Stimulated activated CD8-positive, alpha-beta memory T cell treated with anti-CD3 and anti-CD28 coated beads, Interleukin-4, amount 100 ng/mL, for 48 hours (primary cell): ENCODE measurements at regions not wholly inside any gene's neighbourhood (a gene's known extent, or its start where the extent isn't known, plus 50 kb on each side); places are given as distances from the start of the nearest gene placed in this dataset.
"Not testable (repeated sequence)": the region's sequence is repeated elsewhere in the genome, so short reads cannot be mapped to it uniquely, and the experiment has no call there.

Experiments used
- DNase-seq: peaks from one replicate; pipeline ENCODE4 v3.0.0-alpha.2; 2020

GRCh38 chr3:106083207-106083606 is 214.4 kb upstream of the CBLB start:
- no peak for DNase-seq

DNA sequence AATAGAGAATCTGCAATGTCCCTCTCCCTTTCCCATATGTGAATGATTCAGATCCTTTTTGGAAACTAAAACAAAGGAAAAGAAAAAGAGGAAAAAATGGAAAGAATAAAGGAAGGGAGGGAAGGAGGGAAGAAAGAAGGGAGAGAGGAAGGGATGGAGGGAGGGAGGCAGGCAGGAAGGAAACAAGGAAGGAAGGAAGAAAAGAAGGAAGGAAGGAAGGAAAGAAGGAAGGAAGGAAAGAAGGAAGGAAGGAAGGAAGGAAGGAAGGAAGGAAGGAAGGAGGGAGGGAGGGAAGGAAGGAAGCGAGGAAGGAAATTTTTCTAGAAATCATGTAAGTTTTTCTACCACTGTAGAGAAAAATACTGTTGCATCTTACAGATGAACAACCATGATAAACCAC is 215.0 kb upstream of the CBLB start:
- DNase-seq, result no peak

DNA sequence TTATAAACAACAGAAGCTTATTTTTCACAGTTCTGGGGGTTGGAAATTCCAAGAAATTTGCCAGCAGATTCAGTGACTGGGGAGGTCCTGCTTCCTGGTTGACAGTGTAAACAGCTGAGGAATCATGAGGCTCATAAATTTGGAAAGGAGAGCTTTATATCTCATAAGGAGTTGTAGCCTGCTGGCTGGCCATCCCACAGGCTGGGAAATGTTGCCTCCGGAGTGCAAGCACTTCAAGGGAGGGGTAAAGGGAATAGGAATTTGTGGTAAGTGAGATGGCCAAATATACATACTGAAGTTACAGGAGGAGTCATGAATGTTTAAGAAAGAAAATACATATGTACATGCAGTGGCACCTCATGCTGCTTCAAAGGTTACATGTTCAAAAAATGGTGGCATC is 217.2 kb upstream of the CBLB start:
- DNase-seq, result no peak

DNA sequence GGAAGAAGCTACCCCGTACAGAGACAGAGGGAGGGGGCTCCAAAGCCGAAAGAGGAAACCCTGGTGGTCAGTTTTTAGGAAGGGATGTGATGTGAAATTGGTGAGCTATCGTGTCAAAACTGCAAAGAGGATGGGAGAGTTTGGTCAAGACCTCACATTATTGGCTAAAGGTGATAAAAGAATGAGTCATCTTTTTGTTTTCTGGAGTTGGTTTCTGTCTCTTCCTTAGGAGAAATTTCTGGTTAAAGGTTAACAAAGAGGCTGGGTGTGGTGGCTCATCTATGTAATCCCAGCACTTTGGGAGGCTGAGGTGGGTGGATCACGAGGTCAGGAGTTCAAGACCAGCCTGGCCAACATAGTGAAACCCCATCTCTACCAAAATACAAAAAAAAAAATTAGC is 217.8 kb upstream of the CBLB start:
- no peak for DNase-seq

DNA sequence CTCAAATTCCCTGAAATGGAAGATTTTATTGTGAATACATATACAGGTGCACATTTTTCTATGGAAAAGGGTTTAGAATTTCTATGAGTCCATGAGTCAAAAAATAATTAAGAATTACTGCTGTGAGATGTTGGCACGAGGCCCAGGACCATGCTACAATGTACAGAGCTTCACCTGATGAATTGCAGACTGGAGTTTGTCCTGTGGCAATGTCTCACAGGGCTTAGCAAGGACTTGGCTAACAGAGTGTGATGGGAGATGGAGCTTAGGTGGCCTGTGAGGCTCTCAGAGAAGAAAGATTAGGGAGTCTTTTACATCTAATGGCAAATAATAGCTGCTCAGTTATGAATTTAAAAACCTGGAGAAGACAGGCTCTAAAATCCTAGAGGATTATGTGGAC is 219.5 kb upstream of the CBLB start:
- no peak for DNase-seq

- DNase-seq, result no peak
Observed at GRCh38 chr3:106088899-106089298, 220.1 kb upstream of the CBLB start.

- no peak for DNase-seq
Observed at GRCh38 chr3:106089806-106090205, 221.0 kb upstream of the CBLB start.

GRCh38 chr3:106092792-106093191 is 224.0 kb upstream of the CBLB start:
- no peak for DNase-seq

GRCh38 chr3:106093616-106094015 is 224.8 kb upstream of the CBLB start:
- no peak for DNase-seq

DNA sequence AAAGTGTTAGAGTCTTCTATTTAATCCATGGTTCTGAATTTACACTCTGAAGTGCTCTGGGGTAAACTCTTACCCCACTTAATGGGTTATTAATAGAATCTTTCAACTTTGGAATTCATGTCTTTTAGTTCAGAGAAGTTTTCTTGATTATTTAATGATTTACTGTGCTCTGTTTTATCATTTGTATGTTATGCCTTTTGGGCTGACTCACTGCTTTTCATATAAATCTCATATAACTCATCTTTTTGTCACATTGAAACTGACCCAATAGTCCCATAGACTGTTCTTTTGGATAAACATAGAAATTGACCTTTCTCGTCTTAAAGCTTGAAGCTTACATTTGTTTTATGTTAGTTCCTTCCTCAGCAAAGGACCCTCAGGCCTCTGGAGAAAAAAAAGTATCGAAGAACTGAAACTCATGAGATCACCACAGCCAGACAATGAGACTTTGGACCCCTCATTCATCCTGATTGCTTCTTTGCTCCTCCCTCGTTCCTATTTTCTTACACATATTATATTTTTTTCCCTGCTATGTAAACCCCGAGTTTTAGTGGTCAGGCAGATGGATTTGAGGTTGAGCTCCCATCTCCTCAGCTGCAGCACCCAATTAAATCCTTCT is 229.1 kb upstream of the CBLB start:
- DNase-seq, result no peak

DNA sequence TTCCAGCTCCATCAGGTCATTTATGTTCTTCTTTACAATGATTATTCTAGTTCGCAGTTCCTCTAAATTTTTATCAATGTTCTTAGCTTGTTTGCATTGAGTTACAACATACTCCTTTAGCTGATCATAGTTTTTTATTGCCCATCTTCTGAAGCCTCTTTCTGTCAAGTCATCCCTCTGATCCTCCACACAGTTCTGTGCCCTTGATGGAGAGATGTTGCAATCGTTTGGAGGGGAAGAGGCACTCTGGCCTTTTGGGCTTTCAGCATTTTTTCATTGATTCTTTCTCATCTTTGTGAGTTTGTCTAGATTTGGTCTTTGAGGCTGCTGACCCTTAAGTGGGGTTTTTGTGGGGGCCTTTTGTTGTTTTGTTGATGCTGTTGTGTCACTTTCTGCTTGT is 234.6 kb upstream of the CBLB start:
- DNase-seq, result no peak

GRCh38 chr3:106104078-106104477 is 235.3 kb upstream of the CBLB start:
- no peak for DNase-seq

DNA sequence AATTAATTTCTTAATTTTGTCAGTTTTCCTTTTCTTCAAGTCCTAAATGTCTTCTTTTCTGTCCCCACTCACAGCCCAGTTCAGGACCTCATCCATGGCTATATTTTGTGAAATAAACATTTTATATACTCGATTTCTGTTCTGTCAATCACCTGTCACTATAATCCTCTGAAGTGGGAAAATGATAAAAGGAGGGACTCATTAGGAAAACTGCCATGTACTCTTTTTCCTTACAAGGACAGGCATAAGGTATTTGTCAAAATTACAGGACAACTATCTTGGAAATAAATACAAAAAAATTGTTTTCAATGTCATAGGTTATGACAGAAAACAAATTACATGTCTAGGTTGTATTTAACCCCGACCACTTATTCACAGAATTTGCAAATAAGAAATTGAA is 240.1 kb upstream of the CBLB start:
- no peak for DNase-seq

DNA sequence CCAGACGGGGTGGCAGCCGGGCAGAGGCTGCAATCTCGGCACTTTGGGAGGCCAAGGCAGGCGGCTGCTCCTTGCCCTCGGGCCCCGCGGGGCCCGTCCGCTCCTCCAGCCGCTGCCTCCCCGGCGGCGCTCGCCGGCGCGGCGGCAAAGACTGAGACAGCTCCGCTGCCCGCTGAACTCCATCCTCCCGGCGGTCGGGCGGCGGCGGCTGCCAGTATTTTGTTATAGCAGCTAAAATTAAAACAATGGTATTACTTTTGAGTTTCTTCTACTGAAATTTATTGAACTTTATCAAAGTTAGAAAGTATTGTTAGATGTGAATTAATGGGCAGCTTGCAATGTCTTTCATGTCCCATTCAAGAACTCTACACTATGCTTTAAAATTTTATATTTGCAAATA is 243.7 kb upstream of the CBLB start:
- DNase-seq, result not testable (repeated sequence)

- DNase-seq, result no peak
Observed at GRCh38 chr3:106113747-106114146, 244.9 kb upstream of the CBLB start.

GRCh38 chr3:106114220-106114619 is 245.4 kb upstream of the CBLB start:
- no peak for DNase-seq

GRCh38 chr3:106114848-106115247 is 246.0 kb upstream of the CBLB start:
- no peak for DNase-seq

GRCh38 chr3:106115557-106115956 is 246.7 kb upstream of the CBLB start:
- DNase-seq, result no peak

DNA sequence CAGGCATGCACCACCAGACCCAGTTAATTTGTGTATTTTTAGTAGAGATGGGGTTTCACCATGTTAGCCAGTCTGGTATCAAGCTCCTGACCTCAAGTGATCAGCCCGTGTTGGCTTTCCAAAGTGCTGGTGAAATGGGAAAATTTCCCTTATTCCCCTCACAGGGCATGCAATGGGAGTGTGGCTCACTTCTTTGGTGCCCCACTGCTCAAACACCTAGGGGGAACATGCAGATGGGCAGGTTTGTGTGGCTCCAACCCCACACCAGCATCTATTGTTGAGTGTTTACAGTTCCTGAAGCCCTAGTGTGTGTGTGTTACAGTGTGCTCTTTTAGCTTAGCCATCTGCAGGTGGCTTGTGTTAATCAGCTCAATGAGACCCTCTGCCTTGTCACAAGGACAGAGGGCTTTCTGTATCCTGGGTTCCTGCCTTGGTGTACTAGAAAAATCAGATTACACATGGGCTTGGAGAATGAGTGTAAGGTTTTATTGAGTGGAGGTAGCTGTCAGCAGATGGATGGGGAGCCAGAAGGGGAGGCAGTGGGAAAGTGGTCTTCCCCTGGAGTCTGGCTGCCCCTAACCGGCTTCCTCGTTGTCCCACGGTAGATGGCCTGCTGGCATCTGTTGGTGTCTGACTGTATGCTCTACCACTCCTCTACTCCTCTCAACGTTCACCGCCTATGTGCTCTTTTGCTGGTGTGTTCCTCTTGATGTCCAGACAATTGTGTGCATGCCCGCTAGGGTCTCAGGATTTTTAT is 248.1 kb upstream of the CBLB start:
- no peak for DNase-seq

DNA sequence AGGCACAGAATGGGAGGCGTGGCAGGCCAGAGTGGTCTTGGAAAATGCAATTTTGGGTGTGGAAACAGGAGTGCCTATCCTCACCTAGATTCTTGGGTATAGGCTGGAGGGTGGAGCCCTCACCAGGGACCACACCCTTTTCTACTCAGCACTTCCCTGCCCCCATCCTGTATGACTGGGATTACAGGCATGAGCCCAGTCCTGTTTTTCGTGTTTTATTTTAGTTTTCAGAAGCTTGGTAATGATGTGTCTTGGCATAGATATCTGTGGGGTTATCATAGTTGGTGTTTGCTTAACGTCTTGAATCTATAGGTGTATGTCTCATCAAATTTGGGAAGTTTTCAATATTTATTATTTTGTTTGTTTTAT is 248.7 kb upstream of the CBLB start:
- no peak for DNase-seq

GRCh38 chr3:106119614-106120082 is 250.8 kb upstream of the CBLB start:
- no peak for DNase-seq

- DNase-seq, result no peak
Observed at GRCh38 chr3:106120356-106120755, 251.5 kb upstream of the CBLB start.

DNA sequence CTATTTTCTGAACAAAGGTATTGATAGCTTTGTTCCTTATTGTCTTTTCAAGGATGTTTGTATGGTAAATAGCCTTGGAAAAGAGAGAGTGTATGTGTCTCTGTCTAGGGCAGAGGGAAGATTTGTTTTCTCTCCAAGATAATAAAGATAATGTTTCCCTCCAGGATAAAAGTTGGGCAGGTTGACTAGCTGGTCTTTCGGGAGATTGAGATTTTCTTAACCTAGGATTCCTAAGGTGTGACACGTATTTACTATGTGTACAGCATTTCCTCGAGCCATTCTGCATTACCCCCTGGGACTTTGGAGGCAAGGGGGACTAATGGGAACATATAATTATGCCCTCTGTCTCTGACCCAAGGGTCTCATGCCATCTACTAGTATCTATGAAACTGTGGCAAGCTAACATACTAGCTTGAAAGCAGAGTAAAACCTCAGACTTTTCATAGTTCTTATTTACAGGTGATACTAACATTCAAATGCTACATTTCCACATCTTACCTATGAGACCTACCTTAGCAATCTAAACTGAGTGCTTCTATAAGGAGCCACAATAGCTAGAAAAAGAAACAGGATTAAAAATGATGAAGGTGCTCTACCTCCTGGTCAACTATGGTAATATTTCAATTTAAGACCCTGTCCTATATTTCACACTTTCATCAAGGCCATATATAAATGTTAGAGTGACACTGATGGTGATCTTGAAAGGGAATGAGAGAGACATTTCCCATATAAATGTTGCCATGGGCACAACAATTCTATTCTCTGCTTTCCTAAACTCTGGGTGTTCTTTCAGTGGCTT is 252.9 kb upstream of the CBLB start:
- no peak for DNase-seq

DNA sequence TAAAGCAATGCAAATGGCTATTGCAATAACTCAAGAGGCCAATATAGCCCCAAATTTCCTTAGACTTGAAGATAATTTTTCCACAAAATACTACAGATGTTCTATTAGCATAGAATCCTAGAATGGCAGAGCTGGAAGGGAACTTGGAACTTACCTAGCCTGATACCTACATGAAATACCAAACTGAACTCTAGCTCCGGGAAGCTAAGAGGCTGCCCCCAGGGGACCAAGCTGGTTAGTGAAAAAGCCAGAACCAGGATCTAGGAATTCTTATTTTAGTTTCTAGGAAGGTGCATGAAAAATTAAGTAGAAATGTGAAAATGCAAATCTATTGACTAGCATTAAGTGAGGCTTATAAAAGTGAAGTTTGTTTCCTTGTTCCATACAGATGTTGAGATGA is 256.0 kb upstream of the CBLB start:
- DNase-seq, result no peak
